Activated T-cell treated with anti-CD3 and anti-CD28 coated beads, Interleukin-2, amount 50 U/mL, for 72 hours (primary cell): ENCODE measurements at regions not wholly inside any gene's neighbourhood (a gene's known extent, or its start where the extent isn't known, plus 50 kb on each side); places are given as distances from the start of the nearest gene placed in this dataset.
"Not testable (repeated sequence)": the region's sequence is repeated elsewhere in the genome, so short reads cannot be mapped to it uniquely, and the experiment has no call there.

Experiments used
- ATAC-seq, 2 donors: fragments of 150-1000 bp; cut with Tn5 transposase; replicated peaks in 1 of 2; 2 replicates each; pipeline ENCODE4 v1.10.0; 2021; ENCODE audit warnings: moderate library complexity in 2 of 2, mild to moderate bottlenecking in 1 of 2
- DNase-seq, 2 donors: peaks; one replicate each; pipeline ENCODE4 v3.0.0; 2021 to 2022; ENCODE audit warnings: mixed read lengths in 1 of 2
- H3K27ac Mint-ChIP-seq: one replicate; pipeline ENCODE4 v1.8.0; 2022; ENCODE audit warnings: mild to moderate bottlenecking, moderate library complexity, mixed read lengths
- H3K27me3 Mint-ChIP-seq: one replicate; pipeline ENCODE4 v1.8.0; 2022; ENCODE audit warnings: low read depth, mixed read lengths
- H3K36me3 Mint-ChIP-seq, 2 donors: one replicate each; pipeline ENCODE4 v1.8.0; 2022; ENCODE audit warnings: mixed read lengths in 2 of 2, mild to moderate bottlenecking in 1 of 2; ENCODE audit not compliant: insufficient read depth in 2 of 2
- H3K4me1 Mint-ChIP-seq: one replicate; pipeline ENCODE4 v1.8.0; 2022; ENCODE audit warnings: low read depth, mixed read lengths
- H3K4me3 Mint-ChIP-seq, 2 donors: one replicate each; pipeline ENCODE4 v1.8.0; 2022; ENCODE audit warnings: mild to moderate bottlenecking in 2 of 2, mixed read lengths in 2 of 2, moderate library complexity in 2 of 2
- H3K9me3 Mint-ChIP-seq, 2 donors: one replicate each; pipeline ENCODE4 v1.8.0; 2022; ENCODE audit warnings: mixed read lengths in 2 of 2

DNA sequence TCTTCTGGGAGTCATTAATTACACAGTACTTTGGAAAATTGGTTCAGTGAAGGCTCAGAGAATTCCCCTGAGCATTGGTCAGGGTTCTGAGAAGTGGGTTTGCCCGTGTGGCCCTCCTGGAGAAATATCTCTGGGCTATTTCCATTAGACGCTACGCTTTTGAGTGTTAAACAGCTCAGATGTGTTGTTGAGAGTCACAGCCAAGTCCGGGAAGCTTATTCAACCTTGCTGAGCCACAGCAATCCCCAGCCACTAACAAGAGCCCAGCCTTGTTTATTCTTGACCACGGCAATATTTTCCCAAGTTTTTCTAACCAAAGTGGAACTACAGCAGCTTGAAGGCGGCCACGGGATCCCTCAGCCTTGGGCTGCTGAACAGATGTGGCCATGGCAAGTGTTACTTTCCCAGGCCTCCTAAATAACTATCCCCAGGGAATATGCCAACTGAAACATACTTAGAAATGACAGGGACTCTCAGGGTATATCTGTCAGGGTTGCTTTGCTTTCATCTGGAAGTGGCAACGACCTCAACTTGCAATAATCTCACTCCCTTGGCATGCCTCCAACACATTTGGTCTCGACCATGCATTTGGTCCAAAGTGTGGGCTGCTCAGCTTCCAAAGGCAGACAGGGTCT is 214.7 kb downstream of the EMX2 start:
- no peaks in the 10 kb centered on the region for H3K9me3 Mint-ChIP-seq
- H3K27ac Mint-ChIP-seq: no peak overlapping the region
- peaks cover 20% of the 10 kb centered on the region for H3K27me3 Mint-ChIP-seq
- ATAC-seq: no peak
- H3K4me1 Mint-ChIP-seq: no peaks in the 10 kb centered on the region
- no peak overlapping the region for H3K4me3 Mint-ChIP-seq
- DNase-seq: no peak
- H3K36me3 Mint-ChIP-seq: no peaks in the 10 kb centered on the region

DNA sequence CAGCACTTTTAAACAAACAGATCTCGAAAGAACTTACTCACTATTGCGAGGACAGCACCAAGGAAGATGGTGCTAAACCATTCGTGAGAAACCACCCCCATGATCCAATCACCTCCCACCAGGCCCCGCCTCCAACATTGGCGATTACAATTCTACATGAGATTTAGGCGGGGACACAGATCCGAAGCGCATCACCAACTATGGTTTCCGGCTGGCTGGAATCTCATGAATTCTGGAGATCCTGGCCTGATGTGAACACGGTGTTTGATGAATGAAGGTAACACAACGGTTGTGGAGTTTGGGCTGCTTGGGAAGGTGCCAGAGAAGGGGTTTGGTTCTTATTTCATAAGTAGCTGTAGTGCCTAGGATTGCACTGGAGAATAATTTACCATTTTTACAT is 216.7 kb downstream of the EMX2 start:
- no peak for DNase-seq
- Mint-ChIP-seq H3K27me3 (peaks cover 37% of the 10 kb centered on the region), H3K27ac (no peak overlapping the region), H3K4me3 (no peak overlapping the region), H3K4me1 (no peaks in the 10 kb centered on the region), H3K9me3 (no peaks in the 10 kb centered on the region), H3K36me3 (no peaks in the 10 kb centered on the region)
- ATAC-seq: no peak

DNA sequence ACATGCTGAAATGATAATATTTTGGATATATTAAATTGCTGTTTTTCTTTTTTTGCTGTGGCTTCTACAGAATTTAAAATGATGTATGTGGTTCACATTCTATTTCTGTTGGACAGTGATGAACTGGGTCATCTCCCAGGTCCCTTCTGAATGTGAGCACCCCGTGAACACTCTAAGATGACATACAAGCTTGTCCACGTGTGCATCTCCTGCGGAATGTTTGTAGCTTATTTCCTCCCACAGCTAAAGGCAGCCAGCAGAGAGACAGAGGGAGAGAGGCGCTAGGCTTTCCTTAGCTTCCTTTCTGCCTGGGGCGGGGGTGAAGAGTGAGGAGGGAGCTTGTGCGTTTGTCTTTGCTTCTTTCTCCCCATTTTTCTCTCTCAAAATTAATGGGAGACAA is 219.1 kb downstream of the EMX2 start:
- H3K9me3 Mint-ChIP-seq: no peaks in the 10 kb centered on the region
- H3K4me1 Mint-ChIP-seq: no peaks in the 10 kb centered on the region
- peaks cover 38% of the 10 kb centered on the region for H3K27me3 Mint-ChIP-seq
- no peak for ATAC-seq
- H3K27ac Mint-ChIP-seq: no peak overlapping the region
- DNase-seq: no peak
- no peak overlapping the region for H3K4me3 Mint-ChIP-seq
- no peaks in the 10 kb centered on the region for H3K36me3 Mint-ChIP-seq

DNA sequence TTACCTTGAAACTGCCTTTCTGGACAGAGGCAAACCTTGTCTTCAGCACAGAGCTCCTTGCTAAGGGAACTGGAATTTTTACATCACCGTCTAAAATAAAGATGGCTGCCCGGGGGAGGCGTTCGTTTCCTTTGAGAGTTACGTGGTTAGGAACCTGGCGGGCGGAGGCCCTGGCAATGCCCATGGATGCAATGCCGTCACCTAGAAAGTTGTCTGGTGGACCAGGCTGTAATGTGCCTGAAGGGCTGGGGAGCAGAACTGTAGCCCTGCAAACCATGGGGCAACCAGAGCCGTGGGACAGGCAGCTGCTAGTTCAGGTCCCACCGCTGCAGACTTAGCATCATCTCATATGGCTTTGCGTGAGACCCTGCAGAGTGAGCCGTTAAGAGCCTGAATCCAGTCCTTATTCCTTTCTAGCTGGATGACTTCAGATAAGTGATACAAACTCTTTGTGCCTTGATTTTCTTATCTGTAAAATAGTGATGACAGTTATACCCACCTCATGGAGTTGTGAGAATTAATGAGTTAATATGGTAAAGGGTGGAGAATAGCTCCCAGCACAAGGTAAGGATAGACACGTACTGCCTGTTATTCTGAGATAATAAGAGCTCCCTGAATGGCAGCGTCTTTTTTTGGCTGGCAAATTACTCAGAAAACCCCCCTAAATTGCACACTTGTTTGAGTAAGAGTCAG is 219.7 kb downstream of the EMX2 start:
- Mint-ChIP-seq H3K36me3 (no peaks in the 10 kb centered on the region), H3K27me3 (peaks cover 38% of the 10 kb centered on the region), H3K4me1 (no peaks in the 10 kb centered on the region), H3K27ac (no peak overlapping the region), H3K4me3 (no peak overlapping the region), H3K9me3 (no peaks in the 10 kb centered on the region)
- ATAC-seq: no peak
- no peak for DNase-seq

DNA sequence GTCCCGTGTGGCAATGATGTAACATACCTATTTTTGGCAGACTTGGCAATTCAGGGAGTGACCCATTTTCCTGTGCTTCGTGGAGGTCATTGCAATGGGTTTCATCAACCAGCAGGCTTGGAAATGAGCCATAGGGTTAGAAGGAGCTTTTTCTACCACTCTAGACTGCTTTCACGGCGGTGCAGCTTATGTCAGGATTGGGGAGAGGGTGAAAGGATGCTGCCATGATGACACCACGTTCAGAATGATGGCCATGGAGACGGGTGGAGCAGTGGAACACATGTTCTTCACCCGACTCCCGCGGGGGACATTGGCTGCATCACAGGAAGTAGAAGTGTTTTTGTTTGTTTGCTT is 220.2 kb downstream of the EMX2 start:
- Mint-ChIP-seq H3K4me1 (no peaks in the 10 kb centered on the region), H3K9me3 (no peaks in the 10 kb centered on the region), H3K27me3 (peaks cover 38% of the 10 kb centered on the region), H3K4me3 (no peak overlapping the region), H3K27ac (no peak overlapping the region), H3K36me3 (no peaks in the 10 kb centered on the region)
- DNase-seq (no peak), ATAC-seq (no peak)

DNA sequence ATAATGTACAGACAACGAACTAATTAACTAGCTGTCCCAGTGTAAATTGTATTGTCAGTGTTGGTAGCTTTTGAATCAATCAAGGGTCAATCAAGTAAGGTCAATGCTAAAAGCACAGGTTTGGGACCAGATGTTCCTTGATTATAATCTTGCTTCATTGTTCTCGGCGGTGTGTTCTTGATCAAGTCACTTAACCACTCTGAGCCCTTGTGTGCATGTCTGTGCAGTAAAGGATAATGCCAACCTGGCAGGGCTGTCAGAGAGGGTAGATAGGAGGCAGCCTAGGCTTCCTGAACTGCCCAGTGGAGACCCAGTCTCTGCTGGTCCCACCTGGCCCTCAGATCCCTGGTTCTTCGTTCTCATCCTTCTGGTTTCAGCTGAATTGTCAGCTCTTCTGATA is 221.0 kb downstream of the EMX2 start:
- Mint-ChIP-seq H3K27ac (no peak overlapping the region), H3K36me3 (no peaks in the 10 kb centered on the region), H3K4me1 (no peaks in the 10 kb centered on the region), H3K9me3 (no peaks in the 10 kb centered on the region), H3K4me3 (no peak overlapping the region), H3K27me3 (peaks cover 38% of the 10 kb centered on the region)
- ATAC-seq: no peak
- DNase-seq: no peak

DNA sequence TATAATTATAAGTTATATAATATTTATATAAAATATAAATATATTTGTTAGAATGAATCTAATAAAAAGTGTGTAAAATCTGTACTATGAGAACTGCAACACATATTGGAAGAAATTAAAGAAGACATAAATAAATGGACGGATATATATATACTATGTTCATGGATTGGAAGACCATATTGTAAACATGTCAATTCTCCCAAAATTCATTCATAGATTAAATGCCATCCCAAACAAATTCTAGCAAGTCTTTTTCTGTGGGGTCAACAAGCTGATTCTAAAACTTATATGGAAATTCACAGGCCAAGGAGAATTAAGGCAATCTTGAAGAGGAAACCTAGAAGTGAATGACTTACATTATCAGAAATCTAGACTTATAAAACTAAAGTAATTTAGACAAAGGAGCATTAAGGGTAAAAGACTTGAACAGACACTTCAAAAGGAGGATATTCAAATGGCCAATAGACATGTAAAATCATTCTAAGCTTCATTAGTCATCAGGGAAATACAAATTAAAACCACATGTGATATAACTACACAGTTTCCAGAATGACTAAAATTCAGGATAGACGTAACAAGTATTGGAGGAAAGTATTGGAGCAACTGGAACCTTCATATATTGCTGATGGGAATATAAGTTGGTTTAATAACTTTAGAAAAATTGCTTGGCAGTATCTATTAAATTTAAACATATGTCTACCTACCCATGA is 225.9 kb downstream of the EMX2 start:
- DNase-seq: no peak
- Mint-ChIP-seq H3K9me3 (no peaks in the 10 kb centered on the region), H3K4me3 (no peak overlapping the region), H3K27ac (no peak overlapping the region), H3K36me3 (no peaks in the 10 kb centered on the region), H3K4me1 (no peaks in the 10 kb centered on the region), H3K27me3 (peaks cover 22% of the 10 kb centered on the region)
- no peak for ATAC-seq

DNA sequence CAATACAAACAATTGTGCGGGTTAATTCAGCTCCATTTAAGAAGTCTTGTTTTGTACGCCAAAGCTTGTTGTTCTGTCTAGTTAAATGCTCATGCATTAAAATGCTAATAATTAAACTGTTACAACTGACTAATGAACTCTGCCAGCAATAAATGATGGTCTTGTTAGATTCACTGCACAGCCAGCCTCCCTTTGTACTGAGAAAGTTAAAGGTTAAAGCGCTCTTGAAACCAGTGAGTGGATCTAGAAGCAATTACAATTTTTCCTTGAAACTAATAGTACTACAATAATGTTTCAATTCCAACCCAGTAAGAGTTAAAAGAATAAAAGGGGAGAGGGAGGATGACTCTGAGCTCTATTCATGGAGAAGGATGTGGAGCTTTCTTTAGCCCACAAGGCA is 233.0 kb downstream of the EMX2 start:
- Mint-ChIP-seq H3K4me3 (no peak overlapping the region), H3K27ac (no peak overlapping the region), H3K4me1 (no peaks in the 10 kb centered on the region), H3K27me3 (peaks cover 22% of the 10 kb centered on the region), H3K36me3 (no peaks in the 10 kb centered on the region), H3K9me3 (peaks cover 0 to 3% of the 10 kb centered on the region in 2 donors)
- no peak for ATAC-seq
- no peak for DNase-seq

DNA sequence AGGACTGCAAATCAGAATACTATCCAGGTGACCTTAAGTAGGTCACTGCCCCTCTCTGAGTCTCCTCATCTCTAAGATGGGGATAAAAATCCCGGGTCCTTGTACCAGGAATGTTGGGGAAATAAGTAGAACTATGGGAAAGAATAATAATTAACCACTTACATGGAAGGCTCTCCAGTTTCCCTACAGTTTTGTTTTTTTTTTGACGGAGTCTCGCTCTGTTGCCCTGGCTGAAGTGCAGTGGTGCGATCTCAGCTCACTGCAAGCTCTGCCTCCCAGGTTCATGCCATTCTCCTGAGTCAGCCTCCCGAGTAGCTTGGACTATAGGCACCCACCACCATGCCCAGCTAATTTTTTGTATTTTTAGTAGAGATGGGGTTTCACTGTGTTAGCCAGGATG is 234.7 kb downstream of the EMX2 start:
- DNase-seq, H3K4me1 Mint-ChIP-seq, H3K4me3 Mint-ChIP-seq, H3K27ac Mint-ChIP-seq, H3K36me3 Mint-ChIP-seq, H3K9me3 Mint-ChIP-seq, ATAC-seq: not testable (repeated sequence)
- H3K27me3 Mint-ChIP-seq: peaks cover 21% of the 10 kb centered on the region

DNA sequence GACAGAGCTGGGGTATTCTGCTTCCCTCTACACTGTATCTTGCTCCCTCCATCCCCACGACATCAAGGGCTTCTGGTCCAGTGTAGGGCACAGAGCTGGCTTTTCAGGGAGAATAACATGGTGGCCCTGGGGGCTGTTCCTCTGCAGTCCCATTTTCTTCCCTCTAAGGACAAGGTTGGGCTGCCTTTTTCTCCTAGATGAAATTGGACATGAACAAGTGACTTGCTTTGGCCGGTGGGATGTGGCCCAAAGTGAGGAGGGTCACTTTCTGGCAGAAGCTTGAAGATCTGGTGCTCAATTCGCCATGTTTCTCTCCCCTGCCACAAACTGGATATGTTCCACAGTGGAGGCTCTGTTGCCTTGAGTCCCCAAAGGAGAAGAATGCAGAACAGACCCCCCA is 235.7 kb downstream of the EMX2 start:
- DNase-seq: no peak
- Mint-ChIP-seq H3K9me3 (peaks cover 0 to 5% of the 10 kb centered on the region in 2 donors), H3K4me1 (no peaks in the 10 kb centered on the region), H3K36me3 (no peaks in the 10 kb centered on the region), H3K27ac (no peak overlapping the region), H3K27me3 (peaks cover 21% of the 10 kb centered on the region), H3K4me3 (no peak overlapping the region)
- ATAC-seq: no peak

DNA sequence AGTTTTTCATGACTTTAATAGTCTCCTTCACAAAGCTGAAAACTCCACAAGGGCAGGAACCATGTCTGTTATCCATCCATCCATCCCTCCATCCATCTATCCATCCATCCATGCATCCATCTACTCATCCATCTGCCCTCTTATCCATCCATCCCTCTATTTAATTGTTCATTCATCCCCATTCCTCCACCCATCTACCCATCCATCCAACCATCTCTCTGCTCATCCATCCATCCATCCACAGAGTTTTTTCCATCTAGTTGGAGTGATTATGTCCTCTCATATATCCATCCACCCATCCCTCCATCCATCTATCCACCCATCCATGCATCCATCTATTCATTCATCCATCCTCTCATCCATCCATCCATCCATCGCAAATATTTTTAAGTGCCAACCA is 237.9 kb downstream of the EMX2 start:
- no peak for DNase-seq
- Mint-ChIP-seq H3K4me3 (no peak overlapping the region), H3K27me3 (peaks cover 21% of the 10 kb centered on the region), H3K4me1 (no peaks in the 10 kb centered on the region), H3K9me3 (peaks cover 0 to 5% of the 10 kb centered on the region in 2 donors), H3K36me3 (no peaks in the 10 kb centered on the region), H3K27ac (no peak overlapping the region)
- no peak for ATAC-seq

DNA sequence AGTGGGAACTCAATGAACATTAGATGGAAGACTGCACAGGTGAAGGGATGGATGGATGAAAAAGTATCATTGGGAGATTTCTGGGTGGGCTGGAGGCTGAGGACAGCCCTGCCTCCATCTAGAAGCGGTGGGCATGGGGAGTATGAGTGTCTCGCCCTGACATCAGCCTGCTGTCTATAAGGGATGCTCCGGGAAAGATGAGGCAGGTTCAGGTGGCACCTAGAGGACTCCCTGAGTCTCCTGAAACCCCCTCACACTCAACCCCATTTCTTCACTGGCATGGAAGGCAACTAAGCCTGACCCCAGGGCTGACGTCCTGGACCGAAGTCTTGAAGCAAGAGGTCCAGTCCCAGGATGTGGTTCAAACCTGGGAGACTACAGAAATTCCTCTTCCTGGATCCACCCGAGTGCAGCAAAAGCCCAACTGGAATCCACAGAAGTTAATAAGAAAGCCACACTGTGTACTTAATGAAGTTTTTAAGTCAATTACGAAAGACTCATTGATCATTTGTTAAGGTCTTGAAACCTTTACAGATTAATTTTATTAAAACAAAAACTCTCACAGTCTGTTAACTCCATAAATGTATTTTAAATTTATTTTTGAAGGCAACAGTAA is 238.8 kb downstream of the EMX2 start:
- Mint-ChIP-seq H3K27me3 (peaks cover 21% of the 10 kb centered on the region), H3K27ac (no peak overlapping the region), H3K9me3 (peaks cover 0 to 5% of the 10 kb centered on the region in 2 donors), H3K4me1 (no peaks in the 10 kb centered on the region), H3K4me3 (no peak overlapping the region), H3K36me3 (no peaks in the 10 kb centered on the region)
- no peak for DNase-seq
- ATAC-seq: no peak

DNA sequence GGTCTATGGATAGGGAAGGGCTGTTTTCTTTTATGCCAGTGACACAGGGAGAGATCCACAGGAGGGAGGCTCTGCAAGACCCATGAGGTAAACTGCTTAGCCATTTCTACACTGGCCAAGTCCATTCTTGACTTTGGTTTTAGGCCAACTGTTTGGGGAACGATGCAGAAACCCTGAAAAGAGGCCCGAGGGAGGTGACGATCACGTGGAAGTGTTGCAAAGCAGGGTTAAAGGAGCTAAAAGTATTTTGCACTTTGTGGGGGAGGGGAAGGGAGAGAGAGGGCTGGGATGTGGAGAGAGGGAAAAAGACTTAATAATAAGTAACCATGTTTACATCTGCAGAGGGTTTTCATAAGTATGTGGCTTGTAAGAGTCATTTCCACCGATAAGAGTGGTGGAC is 239.7 kb downstream of the EMX2 start:
- H3K36me3 Mint-ChIP-seq: no peaks in the 10 kb centered on the region
- peaks cover 21% of the 10 kb centered on the region for H3K27me3 Mint-ChIP-seq
- ATAC-seq: no peak
- H3K9me3 Mint-ChIP-seq: peaks cover 0 to 5% of the 10 kb centered on the region in 2 donors
- H3K27ac Mint-ChIP-seq: no peak overlapping the region
- H3K4me3 Mint-ChIP-seq: no peak overlapping the region
- H3K4me1 Mint-ChIP-seq: no peaks in the 10 kb centered on the region
- DNase-seq: no peak
